ENCODE measurements at regions not wholly inside any gene's neighbourhood (a gene's known extent, or its start where the extent isn't known, plus 50 kb on each side); places are given as distances from the start of the nearest gene placed in this dataset.

DNA sequence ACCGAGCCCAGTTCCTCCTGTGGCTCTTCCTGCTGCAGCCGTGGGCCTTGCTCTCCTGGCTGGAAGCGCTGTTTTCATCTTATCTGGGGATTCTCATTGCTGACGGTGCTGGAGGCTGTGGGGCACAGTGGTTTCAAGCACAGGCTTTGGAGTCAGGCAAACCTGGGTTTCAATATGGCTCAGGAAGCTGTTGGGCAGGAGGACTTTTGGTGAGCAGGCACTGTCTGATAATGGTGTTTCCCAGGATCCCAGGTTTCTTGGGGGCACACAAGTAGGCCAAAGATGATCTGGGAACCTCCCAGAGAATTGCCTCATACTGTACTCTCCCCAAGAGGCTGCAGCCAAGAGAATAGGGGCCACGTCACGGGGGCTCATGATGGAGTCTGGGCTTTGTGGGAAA, 105.6 kb upstream of the TRABD2B start:
- TF ChIP-seq, protein P1, sequence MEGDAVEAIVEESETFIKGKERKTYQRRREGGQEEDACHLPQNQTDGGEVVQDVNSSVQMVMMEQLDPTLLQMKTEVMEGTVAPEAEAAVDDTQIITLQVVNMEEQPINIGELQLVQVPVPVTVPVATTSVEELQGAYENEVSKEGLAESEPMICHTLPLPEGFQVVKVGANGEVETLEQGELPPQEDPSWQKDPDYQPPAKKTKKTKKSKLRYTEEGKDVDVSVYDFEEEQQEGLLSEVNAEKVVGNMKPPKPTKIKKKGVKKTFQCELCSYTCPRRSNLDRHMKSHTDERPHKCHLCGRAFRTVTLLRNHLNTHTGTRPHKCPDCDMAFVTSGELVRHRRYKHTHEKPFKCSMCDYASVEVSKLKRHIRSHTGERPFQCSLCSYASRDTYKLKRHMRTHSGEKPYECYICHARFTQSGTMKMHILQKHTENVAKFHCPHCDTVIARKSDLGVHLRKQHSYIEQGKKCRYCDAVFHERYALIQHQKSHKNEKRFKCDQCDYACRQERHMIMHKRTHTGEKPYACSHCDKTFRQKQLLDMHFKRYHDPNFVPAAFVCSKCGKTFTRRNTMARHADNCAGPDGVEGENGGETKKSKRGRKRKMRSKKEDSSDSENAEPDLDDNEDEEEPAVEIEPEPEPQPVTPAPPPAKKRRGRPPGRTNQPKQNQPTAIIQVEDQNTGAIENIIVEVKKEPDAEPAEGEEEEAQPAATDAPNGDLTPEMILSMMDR (IDR thresholded peaks at IDR 0.05): no peak
- TF ChIP-seq POLR2A (IDR thresholded peaks at IDR 0.05) (no peak), POLR2AphosphoS5 (IDR thresholded peaks at IDR 0.05) (no peak), EP300 (IDR thresholded peaks at IDR 0.05) (no peak)
